Ovary (tissue), 3 donors: ENCODE measurements at regions not wholly inside any gene's neighbourhood (a gene's known extent, or its start where the extent isn't known, plus 50 kb on each side); places are given as distances from the start of the nearest gene placed in this dataset.

Experiments used
- POLR2A ChIP-seq: fragments of 450-650 bp; IDR thresholded peaks from one replicate; pipeline ENCODE4 v1.6.1; 2017; ENCODE audit warnings: antibody characterized with exemption, mild to moderate bottlenecking, moderate library complexity
- TF ChIP-seq, protein P1 (sequence below), 3 donors: fragments of 450-650 bp in 2 of 3; fragments of 200-600 bp in 1 of 3; IDR thresholded peaks; one replicate each; pipeline versions ENCODE4 v1.5.1 to v1.8.0; 2016 to 2022; ENCODE audit warnings: antibody characterized with exemption in 3 of 3, mild to moderate bottlenecking in 1 of 3
- donor health status: DM: no; HTN: no; CAD: no.

DNA sequence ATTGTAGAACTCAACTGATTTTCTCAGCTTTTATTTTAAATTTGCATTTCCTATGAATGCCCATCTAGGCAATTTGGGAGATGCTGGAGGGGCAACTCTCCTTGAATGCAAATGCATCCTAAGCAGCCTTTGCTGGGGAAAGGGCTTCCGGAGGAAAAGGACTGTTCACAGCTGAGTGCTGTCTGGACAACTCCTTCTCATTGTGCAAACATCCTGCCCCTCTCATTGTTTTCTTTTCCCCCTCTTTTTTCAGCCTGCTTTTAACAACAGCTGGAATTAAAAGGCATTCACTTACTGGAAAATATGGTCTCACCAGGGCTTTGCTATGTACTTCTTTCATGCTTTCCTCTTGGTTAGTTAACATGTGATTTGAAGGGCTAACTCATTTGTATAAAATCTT is 397.8 kb downstream of the FUT8 start:
- TF ChIP-seq POLR2A: no peak
- TF ChIP-seq, protein P1, sequence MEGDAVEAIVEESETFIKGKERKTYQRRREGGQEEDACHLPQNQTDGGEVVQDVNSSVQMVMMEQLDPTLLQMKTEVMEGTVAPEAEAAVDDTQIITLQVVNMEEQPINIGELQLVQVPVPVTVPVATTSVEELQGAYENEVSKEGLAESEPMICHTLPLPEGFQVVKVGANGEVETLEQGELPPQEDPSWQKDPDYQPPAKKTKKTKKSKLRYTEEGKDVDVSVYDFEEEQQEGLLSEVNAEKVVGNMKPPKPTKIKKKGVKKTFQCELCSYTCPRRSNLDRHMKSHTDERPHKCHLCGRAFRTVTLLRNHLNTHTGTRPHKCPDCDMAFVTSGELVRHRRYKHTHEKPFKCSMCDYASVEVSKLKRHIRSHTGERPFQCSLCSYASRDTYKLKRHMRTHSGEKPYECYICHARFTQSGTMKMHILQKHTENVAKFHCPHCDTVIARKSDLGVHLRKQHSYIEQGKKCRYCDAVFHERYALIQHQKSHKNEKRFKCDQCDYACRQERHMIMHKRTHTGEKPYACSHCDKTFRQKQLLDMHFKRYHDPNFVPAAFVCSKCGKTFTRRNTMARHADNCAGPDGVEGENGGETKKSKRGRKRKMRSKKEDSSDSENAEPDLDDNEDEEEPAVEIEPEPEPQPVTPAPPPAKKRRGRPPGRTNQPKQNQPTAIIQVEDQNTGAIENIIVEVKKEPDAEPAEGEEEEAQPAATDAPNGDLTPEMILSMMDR (IDR thresholded peaks at IDR 0.05): no peak
